NCI-H2081 (cell line): ENCODE measurements at regions not wholly inside any gene's neighbourhood (a gene's known extent, or its start where the extent isn't known, plus 50 kb on each side); places are given as distances from the start of the nearest gene placed in this dataset.
"Not testable (repeated sequence)": the region's sequence is repeated elsewhere in the genome, so short reads cannot be mapped to it uniquely, and the experiment has no call there.

ENCODE experiments used
- DNase-seq, 2 experiments: peaks; one replicate each; lab custom pipeline; 2025; lab: John Stamatoyannopoulos, UW

DNA sequence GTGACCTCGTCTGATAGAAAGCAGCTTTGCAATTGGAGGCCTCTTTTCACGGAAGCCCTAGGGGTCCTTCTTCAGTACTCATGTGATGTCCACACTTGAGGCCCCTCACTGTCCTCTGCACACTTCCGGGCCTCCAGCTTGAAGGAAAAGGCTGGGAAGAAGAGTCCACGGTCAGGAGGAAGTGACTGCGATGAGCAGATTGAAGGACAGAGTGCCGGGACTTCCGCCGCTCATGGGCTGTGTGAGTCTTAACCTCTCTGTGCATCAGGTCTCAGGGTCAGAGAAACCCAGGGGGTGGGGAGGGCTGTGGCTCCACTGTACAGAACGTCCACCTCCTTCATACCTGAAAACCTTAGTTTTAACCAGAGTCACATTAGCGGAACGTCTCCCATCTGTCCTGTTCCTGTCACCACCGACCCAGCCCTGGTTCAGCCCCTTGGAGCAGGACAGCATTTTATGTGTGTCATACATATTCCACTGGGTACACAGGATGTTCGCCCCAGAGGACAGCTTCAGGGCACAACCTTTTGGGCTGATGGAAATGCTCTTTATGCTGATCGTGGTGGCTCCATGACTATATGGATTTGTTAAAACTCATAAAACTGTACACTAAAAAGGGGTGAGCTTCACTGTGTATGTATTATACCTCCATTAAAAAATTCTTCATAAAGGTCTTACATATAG lies 51.0 kb upstream of the SORCS2 start:
- no peak for DNase-seq

DNA sequence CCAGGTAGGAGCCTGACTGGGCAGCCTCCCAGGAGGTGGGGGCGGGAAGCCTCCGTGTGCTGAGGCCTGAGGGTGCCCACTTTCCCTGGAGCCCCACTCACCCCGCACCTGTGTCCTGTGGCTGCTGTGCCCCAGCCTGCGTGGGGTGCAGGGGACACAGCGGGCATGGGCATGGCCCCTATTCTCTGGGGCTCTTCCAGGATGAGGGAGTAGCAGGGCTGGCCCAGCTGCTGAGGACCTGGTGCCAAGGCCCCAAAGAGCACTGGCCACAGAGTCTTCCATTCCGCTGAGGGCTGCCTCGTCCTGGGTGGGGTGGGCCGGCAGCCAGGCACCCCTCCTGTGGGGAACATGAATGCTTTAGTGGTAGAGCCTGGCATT lies 51.7 kb upstream of the SORCS2 start:
- no peak for DNase-seq

DNA sequence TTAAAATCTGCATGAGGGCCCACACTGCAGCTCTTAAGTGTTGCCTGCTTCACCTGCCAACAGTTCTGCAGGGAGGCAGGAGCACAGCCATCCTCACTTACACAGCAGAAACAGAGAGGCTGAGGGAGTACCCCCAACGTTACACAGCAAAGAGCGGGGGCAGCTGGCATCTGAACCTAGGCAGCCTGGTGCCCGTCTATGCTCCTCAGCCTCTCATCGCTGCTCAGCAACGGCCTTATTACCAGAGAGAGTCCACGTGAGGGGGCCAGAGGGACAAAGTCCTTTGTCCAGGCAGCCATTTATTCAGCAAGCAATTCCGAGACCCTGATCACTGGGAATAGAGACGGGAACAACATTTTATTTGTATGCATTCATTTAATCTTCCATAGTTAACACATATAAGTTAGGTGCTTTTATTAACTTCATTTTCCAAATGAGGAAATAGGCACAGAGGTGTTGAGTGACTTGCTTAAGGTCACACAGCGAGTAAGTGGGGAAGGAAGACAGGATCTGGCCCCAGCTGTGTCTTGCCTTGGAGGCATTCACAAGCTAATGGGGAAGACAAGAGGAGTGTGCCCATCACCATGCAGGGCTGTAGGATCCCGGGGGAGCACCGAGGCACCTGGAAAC lies 52.2 kb upstream of the SORCS2 start:
- DNase-seq = no peak

DNA sequence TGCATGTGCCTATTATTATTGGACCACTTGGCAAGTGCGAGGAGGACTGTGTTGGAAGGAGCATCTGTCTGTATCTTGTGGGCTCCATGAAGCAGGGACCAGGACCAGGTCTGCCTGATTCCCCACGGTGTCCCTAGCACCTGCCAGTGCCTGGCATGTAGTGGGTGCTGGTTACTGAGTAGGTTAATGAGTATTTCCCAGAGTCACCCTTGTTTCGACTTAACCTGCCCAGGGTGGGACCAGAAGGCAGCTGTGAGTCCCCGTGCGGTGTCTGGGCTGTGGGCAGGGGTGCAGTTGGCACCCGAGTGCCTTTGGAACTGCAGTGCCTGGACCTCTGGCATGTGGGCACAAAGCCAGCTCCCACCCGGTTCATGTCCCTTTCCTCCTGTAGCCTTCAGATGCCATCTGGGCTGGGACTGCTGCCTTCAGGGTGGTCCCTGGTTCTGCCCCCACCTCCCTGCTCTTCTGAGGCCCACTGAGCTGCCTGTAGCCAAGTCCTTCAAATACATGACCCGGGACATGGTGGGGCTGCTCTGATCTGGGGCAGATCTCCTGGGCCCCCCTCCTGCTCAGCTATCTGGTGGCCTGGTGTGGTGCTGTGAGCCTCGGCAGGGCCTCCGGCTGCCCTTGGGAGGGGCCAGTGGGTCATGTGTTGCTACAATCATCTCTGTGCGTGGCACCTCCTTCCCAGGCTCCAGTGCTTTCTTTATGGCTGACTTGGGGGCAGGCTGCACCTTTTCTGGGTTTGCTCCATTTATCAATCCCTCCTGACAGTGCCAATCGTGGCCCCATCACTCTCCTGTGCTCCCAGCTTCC lies 53.0 kb upstream of the SORCS2 start:
- DNase-seq = no peak

DNA sequence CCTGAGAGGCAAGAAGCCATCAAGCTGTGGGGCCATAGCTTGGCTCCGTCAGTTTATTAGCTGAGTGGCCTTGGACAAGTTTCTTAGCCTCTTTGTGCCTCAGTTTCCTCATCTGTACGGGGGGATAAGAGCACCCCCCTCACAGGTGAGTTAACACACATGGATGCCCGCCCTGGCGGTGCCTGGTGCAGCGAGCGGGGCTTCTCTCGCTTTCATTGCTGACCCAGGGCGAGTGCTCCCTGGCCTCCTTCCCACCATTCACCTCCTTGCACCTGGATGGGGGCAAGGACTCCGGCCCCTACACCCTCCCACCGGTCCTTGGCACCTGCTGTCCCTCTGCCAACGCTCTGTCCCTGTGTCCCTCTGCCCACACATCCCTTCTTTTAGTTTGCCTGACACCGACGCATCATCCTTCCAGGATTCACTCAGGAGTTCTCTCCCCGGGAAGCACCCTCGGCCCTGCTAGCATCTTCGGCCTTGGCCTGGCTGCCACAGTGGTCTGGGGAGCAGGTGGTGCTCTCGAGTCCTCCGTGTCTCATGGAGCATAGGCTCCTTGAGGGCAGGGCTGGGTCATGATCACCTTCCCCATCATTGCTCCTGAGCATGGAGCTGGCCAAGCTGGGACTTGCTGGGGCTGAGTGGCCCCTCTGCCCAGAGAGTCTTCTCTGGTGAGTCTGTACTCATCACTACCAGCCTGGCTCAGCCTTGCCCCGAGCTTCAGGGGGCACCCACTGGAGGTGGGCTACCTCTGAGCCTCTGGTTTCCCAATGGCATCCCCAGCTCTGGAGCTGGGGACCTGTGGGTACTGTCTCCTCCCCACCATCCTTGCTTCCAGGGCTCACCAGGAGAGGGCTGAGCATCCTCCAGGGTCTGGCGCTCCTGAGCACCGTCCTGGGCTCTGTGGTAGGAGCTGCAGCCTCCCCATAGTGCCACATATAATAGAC lies 53.8 kb upstream of the SORCS2 start:
- DNase-seq = no peak

DNA sequence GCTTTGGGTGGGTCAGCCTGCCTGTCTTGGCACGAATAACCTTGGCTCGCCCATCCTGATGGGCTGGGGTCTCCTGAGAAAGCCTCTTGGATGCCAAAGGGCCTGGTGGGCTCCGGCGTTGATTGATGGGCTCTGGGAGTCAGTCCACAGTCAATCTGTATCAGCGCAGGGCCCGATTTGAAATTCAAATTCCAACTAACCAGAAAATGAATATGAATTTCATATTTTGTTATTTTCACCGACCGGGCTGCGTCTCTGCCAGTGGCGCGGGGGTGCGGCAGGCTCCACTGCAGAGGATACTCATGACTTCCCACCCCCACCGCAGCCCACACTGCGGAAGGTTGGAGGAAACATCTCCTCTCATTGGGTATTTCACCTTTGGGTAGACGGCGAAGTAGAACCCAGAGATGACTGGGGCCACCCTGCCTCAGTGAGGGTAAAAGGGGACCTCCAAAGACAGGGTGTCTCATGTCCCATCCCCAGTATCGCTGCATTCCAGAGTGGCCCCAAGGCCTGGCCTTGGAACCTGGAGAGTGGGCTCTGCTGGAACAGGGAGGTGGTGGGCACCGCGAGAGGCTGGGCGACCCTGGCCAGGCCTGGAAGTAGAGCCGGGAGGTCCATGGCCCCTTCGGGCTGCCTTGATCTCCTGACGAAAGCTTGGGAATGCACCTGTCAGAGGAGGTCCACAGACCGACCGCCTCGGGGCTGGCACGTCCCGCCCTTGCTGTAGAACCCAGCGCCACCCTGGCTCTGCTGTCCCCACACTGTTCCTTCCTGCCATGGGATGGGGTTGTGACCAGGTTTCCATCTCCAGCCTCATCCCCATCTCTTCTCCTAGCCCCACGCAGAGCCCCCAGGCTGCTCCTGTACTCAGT lies 54.8 kb upstream of the SORCS2 start:
- DNase-seq = no peak

DNA sequence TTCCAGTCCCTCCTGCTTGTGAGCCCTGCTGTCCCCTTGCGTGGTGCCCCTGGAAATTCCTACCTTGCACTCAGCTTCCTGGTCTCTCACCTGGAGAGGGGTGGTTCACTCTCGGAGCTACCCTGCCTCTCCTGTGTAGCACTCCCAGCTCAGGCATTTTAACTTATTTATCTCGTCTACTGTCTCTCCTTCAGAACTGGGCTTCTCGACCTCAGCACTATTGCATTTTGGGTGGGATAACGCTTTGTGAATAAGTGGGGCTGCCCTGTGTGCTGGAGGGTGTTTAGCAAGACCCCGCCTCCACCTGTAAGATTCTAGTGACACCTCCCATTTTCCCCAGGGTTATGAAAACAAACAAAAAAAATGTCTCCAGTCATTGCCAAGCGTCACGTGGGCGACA lies 56.0 kb upstream of the SORCS2 start:
- no peak for DNase-seq

DNA sequence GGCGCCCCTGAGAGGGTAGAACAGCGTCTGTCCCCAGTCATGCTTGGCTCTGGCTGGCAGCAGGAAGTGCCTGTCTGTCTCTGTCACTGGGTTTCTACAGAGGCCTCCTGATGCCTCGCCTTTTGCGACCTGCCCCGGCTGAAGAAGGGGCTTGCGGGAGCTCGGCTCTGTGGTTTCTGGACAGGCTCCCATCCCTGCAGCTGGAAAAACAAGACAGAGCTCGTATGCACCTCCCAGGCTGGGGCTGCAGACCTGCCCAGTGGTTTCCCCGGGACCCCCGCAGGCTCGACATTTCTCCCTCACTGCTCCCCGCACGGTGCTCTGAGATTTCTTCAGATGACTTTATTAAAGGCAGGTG lies 57.0 kb upstream of the SORCS2 start:
- DNase-seq = no peak

DNA sequence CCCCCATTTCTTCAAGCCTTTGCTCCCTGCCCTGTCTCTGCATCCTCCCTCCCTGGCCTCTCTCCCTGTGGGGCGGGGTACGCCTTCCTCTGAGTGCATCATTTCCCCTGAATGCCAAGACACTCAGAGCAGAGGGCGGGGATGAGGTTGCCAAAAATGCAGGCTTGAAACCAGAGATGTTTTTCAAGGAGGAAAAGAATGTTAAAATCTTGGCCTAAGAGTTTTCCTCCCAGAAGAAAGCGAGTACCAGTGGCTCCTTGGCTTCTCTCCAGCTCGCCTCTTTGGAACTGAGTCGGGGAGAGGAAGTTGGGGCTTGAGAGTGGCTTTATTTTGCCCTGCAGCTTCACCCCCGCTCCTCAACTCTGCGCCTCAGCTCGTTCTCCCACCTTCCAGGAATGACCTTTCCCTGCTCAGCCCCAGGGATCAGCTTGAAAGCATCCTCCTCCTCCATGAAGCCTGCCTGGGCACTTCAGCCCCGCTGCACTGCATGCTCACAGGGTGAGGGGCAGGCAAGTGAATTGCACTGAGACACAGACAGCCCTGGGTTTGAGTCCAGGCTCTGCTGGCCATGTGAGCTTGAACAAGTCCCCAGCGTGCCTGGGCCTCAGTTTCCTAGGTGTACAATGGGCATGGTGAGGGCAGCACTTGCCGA lies 57.5 kb upstream of the SORCS2 start:
- DNase-seq = no peak

DNA sequence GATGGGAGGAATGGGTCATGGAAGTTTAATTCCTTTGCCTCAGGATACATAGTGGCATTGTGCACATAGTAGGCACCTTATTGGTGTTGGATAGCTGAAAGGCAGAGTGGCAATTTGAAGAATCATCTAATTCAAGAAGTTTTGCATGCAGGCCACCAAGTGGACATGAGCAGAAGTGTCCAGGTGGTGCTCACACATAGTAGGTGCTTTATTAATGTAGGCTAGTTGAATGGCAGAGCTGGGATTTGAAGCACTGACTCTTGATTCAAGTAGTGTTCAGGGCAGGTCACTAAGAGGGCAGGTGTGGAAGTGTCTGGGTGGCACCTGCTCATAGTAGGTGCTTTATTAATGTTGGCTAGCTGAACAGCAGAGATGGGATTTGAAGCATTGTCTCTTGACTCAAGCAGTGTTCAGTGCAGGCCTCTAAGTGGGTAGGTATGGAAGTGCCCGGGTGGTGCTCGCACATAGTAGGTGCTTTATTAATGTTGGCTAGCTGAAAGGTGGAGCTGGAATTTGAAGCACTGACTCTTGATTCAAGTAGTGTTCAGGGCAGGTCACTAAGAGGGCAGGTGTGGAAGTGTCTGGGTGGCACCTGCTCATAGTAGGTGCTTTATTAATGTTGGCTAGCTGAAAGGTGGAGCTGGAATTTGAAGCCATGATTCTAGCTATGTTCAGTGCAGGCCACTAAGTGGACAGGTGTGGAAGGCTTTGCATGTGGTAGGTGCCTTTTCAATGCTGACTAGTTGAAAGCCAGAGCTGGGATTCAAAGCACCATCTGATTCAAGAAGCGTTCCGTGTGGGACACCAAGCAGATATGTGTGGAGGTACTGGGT lies 58.3 kb upstream of the SORCS2 start:
- DNase-seq = not testable (repeated sequence)

DNA sequence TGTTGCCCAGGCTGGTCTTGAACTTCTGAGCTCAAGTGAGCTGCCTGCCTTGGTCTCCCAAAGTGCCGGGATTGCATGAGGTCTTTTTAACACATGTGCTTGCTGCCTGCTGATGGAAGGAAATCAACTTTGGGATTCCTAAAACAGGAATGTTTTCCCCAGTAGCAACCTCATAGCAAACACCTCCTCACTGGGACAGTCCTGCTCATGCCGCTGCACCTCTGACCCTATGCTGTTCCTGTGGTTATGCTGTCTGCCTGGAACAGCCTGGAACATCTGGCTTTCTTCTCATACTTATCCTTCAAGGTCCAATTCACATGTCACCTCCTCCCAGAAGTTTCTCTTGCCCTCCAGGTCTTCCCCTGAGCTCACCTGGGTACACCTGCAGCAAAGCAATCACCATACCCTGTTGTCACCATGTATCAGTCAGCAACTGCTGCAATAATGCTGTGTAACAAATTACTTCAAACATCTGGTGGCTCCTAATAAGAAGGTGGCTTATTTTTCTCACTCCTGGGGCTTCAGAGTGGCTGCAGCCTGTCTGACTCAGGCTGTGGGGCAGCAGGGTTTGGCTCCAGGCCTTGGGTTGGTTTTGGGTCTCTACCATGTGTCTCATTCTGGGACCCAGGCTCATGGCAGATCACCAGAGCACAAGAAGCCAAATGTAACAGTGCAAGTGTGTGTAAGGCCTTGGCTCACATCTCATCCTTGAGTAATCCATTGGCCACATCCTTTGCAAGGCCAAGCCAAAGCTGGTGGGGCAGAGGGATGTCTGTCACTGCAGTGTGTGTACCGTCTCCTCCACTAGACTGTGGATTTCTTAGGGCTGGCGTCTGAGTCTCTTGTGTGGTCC lies 59.4 kb upstream of the SORCS2 start:
- no peak for DNase-seq

DNA sequence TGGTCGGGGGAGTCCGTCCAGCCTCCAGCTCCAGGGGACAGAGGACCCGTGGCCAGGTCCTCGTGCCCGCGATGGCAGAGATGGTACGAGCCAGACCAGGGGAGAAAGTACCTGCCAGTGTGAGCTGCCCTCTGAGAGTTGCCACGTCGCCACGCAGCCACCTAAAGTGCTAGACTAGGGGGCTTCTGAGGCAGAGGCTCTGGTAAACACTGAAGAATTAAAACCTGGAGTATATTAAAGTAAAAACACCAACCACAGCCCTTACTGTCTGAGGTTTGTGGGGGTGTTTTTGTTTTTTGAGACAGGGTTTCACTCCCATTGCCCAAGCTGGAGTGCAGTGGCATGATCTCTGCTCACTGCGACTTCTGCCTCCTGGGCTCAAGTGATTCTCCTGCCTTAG lies 60.1 kb upstream of the SORCS2 start:
- no peak for DNase-seq

DNA sequence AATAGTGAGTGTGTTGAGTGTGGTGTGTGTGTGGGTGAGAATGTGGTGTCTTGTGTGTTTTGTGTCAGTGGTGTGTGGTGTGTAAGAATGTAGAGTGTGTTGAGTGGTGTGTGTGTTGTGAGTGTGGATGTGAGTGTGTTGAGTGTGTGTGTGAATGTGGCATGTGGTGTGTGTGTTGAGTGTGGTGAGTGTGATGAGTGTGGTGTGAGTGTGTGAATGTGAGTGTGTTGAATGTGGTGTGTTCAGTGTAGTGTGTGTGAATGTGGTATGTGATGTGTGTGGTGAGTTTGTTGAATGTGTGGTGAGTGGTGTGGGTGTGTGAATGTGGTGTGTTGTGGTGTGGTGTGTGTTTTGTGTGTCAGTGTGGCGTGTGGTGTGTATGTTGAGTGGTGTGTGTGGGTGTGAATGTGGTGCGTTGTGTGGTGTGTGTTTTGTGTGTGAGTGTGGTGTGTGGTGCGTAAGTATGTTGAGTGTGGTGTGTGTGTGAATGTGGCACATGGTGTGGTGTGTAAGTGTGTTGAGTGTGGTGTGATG lies 60.8 kb upstream of the SORCS2 start:
- no peak for DNase-seq

DNA sequence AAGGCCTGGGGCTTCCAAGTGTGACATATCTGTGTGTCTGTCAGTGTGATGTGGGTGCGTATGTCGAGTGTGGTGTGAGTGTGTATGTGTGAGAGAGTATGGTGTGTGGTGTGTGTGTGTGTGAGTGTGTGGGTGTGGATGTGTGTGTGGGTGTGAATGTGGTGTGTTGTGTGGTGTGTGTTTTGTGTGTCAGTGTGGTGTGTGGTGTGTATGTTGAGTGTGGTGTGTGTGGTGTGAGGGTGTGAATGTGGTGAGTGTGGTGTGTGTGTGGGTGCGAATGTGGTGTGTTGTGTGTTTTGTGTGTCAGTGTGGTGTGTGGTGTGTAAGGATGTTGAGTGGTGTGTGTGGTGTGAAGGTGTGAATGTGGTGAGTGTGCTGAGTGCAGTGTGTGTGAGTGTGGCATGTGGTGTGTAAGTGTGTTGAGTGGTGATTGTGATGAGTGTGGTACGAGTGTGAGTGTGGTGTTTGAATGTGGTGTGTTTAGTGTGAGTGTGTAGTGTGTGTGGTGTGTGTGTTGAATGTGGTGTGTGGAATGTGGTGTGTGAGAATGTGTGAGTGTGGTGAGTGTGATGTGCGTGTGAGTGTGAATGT lies 61.6 kb upstream of the SORCS2 start:
- DNase-seq = no peak

DNA sequence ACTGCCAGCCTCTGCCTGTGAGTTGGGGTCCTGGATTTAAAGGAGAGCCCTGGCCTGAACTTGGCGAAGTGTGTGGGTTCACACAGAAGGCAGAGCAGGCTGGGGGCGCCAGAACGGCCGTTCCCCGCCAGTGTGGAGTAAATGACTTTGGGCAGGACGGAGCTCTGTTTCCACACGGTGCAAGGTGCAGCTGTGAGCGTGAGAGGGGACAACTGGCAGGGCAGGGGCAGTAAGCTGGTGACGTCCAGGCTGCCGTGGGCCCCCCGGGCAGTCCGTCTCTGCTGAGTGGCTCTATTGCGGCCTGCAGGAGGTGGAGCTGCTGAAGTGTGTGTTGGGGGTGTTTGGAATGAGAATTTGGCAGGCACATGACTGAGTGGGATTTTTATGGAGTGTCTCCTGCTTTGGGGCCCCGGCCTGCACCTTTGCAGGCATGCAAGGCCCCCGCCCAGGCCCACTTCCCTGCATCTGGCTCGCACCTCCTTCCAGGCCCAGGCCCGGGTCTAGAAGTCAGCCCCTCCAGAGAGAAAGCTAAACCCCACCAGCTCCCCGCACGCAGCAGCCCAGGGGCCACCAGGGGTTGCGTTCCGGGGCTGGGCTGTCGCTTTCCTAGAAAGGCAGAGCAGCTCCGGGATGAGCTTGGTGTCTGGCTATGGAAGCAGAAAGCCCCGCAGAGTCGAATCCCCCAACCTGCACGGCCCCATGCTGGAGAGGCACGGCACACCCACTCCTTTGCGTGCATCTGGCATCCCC lies 62.2 kb upstream of the GRPEL1 start:
- DNase-seq = no peak

DNA sequence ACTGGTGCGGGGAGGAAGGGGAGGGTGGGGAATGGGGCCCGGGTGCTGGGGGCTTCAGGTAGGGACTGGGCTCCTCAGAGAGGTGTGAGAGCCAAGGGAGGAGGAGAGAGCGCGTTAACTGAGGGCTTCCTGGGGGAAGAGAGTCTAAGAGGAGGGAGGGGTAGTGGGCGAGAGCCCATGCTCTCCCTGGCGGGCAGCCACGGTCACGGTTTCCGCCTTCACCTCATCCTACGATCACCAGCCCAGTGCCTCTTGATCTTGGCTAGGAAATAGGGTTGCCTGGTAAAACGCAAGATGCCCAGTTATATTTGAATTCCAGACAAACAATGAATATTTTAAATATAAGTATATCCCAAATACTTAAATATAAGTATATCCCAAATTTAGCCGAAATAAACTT lies 60.8 kb upstream of the GRPEL1 start:
- DNase-seq = no peak

DNA sequence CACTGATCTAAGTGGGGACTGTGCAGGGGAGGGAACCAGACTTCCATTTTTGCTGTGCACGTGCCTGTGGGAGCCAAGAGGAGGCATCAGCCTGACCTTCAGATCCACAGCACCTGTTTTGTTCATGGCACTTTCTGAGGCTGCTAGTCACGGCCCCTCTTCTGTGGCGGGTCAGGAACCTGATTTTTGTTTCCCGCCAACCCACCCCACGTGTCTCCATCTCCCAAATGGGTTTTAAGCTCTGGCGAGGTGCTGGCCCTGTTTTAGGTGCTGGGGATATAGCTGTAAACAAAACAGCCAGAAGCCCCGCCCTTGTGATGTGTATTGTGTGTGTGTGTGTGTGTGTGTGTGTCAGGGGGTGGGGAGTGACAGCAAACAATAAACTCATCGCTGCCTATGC lies 60.4 kb upstream of the GRPEL1 start:
- DNase-seq = no peak
